Immature natural killer cell (primary cell): ENCODE measurements at regions not wholly inside any gene's neighbourhood (a gene's known extent, or its start where the extent isn't known, plus 50 kb on each side); places are given as distances from the start of the nearest gene placed in this dataset.

ENCODE experiments used
- DNase-seq, 3 donors: peaks; one replicate each; pipeline ENCODE4 v3.0.0; 2022; ENCODE audit warnings: mixed read lengths in 1 of 3
- H3K27ac Mint-ChIP-seq, 6 donors: one replicate each; pipeline ENCODE4 v1.8.0; 2020; ENCODE audit warnings: mixed read lengths in 6 of 6, mild to moderate bottlenecking in 5 of 6, inconsistent platforms in 4 of 6, moderate library complexity in 3 of 6
- H3K27me3 Mint-ChIP-seq, 3 donors: one replicate each; pipeline ENCODE4 v1.8.0; 2020 to 2021; ENCODE audit warnings: low read depth in 3 of 3, mild to moderate bottlenecking in 3 of 3, mixed read lengths in 3 of 3, moderate library complexity in 3 of 3, inconsistent platforms in 1 of 3
- H3K36me3 Mint-ChIP-seq, 3 donors: one replicate each; pipeline ENCODE4 v1.8.0; 2020; ENCODE audit warnings: mixed read lengths in 3 of 3, inconsistent platforms in 2 of 3, mild to moderate bottlenecking in 2 of 3
- H3K4me1 Mint-ChIP-seq, 2 donors: one replicate each; pipeline ENCODE4 v1.8.0; 2020; ENCODE audit warnings: inconsistent platforms in 2 of 2, mild to moderate bottlenecking in 2 of 2, mixed read lengths in 2 of 2, moderate library complexity in 1 of 2
- H3K4me3 Mint-ChIP-seq, 5 donors: one replicate each; pipeline ENCODE4 v1.8.0; 2020; ENCODE audit warnings: mild to moderate bottlenecking in 5 of 5, mixed read lengths in 5 of 5, inconsistent platforms in 3 of 5, moderate library complexity in 3 of 5
- H3K9me3 Mint-ChIP-seq, 6 donors: one replicate each; pipeline ENCODE4 v1.8.0; 2020; ENCODE audit warnings: mild to moderate bottlenecking in 6 of 6, mixed read lengths in 6 of 6, inconsistent platforms in 4 of 6, moderate library complexity in 3 of 6

DNA sequence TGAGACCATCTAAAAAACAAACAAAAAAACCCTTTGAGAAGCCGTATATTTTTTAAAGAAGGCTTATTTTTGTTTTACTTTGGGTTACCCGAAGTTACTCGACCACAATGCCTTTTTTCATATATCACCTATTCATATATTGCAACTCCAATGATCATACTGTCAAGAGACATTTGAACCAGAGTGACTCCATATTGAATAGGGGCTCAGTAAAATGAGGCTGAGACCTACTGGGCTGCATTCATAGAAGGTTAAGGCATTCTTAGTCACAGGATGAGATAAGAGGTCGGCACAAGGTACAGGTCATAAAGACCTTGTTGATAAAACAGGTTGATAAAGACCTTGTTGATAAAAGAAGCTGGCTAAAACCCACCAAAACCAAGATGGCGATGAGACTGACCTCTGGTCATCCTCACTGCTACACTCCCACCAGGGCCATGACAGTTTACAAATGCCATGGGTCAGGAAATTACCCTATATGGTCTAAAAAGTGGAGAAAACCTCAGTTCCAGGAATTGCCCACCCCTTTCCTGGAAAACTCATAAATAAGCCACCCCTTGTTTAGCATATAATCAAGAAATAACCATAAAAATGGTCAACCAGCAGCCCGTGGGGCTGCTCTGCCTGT, 50.0 kb upstream of the PKP2 start:
- peaks cover 0 to 4% (median 2%) of the 10 kb centered on the region in 3 donors for H3K27me3 Mint-ChIP-seq
- no peak for DNase-seq
- H3K9me3 Mint-ChIP-seq, result peaks cover 0 to 4% (median 0%) of the 10 kb centered on the region in 6 donors
- H3K4me3 Mint-ChIP-seq, result no peak overlapping the region
- H3K36me3 Mint-ChIP-seq, result no peaks in the 10 kb centered on the region
- H3K4me1 Mint-ChIP-seq, result no peaks in the 10 kb centered on the region
- no peak overlapping the region for H3K27ac Mint-ChIP-seq
